HT1080 (cell line): ENCODE measurements at regions not wholly inside any gene's neighbourhood (a gene's known extent, or its start where the extent isn't known, plus 50 kb on each side); places are given as distances from the start of the nearest gene placed in this dataset.
A peak's percentile ranks its signal among the peaks of the same experiment; 100 is the strongest.
"Not testable (repeated sequence)": the region's sequence is repeated elsewhere in the genome, so short reads cannot be mapped to it uniquely, and the experiment has no call there.

Experiments
- DNase-seq: peaks from one replicate; pipeline ENCODE4 v3.0.0-alpha.2; 2015; ENCODE audit warnings: low read depth

GRCh38 chr19:30228835-30229524 lies 143.2 kb upstream of the ZNF536 start:
- no peak for DNase-seq

DNA sequence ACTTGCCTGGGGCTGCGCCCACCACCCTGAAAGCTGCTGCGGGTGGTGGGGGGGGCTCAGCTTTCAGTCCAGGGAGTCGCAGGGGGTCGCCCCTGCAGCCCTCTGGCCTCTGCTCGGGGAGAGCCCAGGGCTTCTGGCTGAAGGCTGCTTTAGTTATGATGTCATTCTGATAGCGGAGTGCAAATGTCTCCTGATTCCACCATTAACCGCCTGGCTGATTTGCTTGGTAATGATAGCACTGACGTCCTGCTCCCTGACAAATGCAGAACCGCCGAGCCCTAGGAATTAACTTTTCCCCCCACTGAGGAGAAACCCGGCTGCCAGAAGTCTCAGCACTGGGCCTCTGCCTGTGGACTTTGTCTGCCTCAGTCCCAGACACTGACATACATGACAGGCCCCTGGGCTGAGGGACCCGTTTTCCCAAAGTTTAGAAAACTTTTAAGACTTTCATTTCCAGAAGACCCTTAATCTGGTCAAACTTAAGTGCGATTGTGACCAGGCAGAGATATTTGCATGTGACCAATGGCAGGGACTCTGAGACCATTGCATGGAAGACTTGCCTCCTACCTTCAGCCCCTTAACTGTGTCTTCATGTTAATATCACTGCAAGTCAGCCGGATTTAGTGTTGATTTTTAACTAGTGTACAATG lies 142.5 kb upstream of the ZNF536 start:
- DNase-seq, result no peak

DNA sequence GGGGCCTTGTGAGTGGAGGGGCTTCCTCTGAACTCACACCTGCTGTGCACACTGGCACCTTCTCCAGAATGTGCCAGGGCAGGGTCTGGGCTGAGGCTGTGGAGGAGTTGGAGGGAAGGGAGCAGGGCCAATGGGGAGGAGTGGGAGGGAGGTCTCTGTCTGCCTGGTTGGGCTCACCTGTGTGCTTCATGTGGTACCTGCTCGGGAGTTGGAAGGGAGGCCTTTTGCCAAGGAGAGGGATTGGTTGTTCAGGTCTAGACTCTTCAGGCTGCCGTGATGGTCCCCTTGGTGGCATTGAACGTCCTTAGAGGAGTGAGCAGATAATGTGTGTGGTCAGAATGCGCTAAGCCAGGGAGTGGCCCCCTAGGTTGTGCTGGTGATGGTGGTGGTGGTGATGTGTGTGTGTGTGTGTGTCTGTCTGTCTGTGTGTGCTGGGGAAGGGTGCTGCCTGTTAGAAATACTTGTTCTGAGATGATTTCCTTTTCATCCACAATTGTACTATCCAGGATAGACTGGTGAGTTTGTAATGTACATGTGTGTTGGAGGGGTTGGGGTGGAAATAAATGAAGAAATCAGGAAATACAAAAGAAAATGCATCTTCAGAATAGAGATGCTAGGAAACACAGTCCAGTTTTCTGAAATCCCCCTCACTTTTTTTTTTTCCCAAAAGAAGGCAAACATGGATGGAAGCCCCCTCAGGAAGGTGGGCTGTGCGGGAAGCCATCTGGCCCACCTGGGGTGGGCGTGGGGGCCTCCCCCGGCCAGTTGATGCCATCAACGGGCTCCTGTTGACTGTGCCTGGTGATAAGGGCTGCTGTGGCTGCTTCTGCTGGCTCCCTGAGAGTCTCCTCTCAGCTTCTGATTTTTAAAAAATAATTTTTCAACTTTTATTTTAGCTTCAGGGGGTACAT lies 140.5 kb upstream of the ZNF536 start:
- DNase-seq, result no peak

DNA sequence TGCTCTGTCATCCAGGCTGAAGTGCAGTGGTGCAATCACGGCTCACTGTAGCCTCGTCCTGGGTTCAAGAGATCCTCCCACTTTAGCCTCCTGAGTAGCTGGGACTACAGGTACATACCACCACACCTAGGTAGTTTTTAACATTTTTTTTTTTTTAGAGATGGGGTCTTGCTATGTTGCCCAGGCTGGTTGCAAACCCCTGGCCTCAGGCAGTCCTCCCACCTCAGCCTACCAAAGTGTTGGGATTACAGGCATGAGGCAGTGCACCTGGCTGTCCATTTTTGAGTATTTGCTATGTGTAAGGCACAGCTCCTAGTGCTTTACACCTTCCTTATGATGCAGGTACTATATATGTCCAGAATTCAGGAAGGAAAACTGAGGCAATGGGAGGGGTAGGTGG lies 138.8 kb upstream of the ZNF536 start:
- DNase-seq, result no peak

DNA sequence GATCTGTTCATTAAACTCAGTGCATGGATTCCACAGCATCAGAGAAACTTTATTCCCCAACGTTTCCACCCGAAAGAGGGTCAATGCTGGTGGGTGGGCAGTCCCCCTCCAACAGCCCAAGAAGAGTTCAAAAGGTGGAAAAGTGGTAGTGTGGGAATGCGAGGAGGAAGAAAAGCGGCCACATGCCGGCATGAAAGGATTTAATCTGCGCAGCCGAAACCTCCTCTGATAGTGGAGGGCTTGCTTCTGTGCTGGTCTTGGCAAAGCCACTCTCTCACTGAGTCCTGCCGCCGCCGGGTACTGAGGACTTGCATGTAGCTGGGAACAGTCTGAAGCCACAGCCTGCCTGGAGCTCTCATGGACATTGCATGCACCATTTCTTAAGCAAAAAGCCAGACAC lies 136.2 kb upstream of the ZNF536 start:
- no peak for DNase-seq

DNA sequence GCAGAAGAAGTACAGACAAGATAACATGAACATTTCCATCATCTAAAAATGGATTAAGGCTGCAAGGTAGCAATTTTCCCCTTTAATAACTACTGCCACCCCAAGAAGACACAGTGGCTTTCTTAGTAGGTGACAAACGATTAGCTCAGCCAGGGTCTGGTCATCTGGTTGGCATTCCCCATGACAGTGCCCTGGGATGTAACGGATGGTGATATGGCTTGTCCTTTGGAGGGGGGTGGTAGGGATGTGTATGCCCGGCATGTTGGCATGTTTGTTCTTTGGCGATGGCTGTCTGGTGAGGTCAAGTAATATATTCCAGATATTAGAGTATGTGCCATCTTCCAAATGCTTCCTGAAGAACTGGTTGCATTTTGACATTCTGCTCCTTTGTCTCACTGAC lies 135.6 kb upstream of the ZNF536 start:
- DNase-seq, result no peak

- no peak for DNase-seq
Measured at GRCh38 chr19:30237140-30237539, 135.0 kb upstream of the ZNF536 start.

DNA sequence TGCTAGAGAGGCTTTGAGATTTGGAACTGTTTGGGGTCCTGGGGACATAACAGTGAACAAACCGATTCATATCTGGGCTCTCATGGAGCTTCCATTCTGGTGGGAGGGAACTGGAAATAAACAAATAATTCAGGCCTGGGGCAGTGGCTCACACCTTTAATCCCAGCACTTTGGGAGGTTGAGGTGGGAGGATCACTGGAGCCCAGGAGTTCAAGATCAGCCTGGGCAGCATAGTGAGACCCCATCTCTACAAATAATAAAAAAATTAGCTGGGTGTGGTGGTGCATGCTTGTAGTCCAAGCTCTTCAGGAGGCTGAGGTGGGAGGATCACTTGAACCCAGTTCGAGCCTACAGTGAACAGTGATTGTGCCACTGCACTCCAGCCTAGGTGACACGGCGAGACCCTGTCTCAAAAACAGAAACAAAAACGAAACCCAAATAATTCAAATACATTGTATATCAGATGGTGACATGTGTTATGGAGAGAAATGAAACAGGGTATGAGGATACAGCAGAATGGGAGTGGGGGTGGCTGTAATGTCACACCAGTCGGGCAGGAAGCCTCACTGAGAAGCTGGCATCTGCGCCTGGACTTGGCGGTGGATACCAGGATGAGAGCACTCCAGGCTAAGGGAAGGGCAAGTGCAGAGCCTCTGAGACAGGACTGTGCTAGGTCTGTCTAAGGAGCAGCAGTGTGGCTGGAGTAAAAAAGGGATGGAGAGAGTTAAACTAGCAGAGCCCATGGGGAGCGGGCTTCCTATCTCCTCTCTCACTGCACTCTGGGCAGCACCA lies 131.1 kb upstream of the ZNF536 start:
- no peak for DNase-seq

- DNase-seq, result no peak
Measured at GRCh38 chr19:30244533-30244932, 127.7 kb upstream of the ZNF536 start.

DNA sequence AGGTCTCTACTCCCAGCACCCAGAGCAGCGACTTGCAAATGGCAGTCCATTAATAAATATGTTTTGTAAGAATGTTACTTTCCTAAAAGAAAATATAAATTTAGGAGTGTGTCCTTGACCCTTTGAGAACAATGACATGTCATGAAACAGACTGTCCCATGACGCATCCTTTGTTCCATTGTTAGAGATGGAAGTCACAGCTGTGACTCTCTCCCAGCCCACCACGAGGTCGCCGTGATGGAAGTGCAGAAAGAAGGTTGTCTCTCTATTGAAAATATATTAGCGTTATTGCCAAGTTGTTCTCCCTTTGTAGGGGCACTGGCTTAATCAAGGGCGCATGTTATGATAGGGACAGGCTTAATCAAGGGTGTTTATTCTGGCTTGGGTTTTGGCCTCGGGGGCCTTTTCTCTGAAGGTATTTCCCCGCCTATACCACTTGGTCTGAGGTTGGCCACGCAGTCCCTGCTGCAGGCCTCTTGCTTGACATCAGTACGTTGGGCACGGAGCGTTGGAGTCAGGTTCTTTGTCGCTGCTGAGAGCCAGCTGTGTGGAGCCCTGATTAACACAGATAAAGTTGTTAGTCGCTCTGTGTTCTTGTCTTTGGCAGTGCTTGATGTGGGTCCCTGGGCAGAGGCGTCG lies 126.7 kb upstream of the ZNF536 start:
- DNase-seq, result no peak

DNA sequence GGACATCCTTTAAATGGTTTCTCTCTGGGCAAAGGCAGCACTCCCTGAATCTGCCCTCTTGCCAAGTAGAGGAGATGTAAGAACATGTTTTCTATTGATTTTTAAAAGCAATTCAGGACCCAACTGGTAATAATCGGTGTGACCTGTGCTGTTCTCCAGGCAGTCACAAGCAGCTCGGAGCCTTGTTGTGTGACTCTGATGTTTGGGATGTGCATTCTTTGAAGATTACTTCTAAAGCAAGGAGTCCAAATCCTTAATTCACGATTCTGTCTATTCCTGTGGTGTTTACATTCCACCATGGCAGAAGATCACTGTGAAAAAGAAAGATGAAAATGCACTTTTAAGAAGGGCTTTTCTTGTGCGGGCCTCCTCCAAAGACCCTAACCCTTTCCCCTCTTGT lies 122.3 kb upstream of the ZNF536 start:
- DNase-seq, result no peak

DNA sequence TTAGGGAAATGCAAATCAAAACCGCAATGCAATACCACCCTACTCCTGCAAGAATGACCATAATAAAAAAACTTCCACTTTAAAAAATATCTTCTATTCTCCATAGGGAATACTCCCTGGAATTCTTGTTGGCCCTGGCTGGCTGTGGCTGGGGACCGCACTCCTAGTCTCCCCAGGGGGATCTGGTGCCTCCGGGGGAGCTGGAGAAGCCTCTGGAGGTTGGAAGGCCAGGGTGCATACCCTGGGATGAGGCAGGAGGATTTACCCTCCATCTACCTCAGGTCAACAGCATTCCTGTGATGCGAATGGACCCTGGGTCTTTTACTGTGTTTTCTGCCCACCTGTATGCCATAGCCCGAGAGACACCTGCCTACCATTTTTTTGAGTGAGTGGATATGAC lies 120.0 kb upstream of the ZNF536 start:
- no peak for DNase-seq

- peak; percentile 45 for DNase-seq
Measured at GRCh38 chr19:30253581-30253996, 118.6 kb upstream of the ZNF536 start.

- DNase-seq, result no peak
Measured at GRCh38 chr19:30254158-30254557, 118.0 kb upstream of the ZNF536 start.

DNA sequence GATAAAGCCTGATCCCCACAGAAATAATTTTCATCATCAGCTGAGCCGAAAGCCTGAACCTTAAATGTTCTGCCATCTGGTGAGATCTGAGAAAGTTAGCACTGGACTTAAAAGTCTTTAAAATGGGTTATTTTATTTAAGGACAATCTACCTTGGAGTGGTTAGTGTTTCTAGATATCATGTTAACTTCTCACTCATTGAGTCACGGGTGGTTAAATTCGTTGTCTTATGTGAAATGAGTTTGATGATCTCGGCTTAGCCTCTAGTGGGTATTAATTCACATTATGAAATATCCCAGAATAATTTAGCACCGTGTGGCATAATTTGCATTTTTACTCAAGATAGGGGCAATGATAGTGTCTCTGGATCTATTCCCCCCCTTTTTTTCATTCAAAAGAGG lies 117.4 kb upstream of the ZNF536 start:
- no peak for DNase-seq

DNA sequence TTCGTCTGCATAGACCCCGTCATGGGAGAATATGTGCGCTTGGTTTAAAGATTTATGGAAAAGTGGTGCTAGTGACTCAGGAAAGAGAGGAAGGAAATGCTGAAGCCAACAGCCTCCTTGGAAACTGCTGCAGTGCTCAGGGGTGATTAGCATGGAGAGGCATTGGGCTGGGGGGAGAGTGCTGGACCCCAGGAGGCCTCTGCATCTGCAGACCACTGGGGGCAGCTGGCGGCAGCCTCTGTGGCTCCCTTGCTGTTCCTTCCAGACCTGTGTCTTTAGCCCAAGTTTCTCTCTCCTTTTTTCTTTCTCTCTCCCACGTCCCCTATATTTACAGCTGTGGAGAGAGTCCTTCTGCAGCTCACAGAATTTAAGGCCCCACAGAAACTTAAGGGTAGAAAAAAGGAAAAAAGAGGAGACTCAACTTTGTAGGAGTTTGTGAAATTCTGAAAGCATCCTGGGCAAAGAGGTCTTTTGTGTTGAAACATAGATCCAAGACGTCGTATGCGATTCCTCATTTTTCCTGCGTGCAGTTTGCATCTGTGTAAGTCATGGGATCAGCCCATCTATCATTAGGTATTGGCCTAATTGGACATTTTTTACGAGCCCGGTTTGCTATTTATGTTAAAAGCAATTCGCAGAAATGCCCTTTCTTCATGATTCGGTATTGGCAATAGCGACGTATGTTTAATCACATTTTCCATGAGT lies 116.2 kb upstream of the ZNF536 start:
- DNase-seq, result no peak

- DNase-seq, result no peak
Measured at GRCh38 chr19:30256496-30256850, 115.7 kb upstream of the ZNF536 start.

DNA sequence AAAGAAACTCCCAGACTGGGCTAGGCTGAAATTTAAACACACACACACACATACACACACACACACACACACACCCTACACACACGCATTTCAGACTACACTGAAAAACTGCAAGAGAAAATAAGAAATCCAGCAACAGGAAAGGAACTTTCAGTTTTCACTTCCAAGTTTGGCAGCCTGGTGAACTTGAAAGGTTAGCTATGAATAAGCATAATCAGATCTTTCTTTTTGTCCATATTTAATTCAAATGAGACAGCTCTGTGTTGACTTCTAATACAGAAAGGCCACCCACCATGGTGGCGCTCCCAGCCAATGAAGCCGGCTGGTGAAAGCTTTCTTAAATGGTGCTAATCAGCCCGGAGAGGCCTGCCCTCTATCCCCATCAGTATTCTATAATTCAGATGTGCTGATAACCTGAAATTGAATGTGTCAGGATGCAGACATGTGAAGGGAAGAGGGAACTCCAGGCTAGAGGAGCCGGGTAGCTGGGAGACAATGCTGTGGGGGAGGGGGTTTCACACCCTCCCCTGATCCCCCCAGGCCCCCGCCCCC lies 108.3 kb upstream of the ZNF536 start:
- no peak for DNase-seq

GRCh38 chr19:30265918-30266317 lies 106.3 kb upstream of the ZNF536 start:
- DNase-seq, result not testable (repeated sequence)

- no peak for DNase-seq
Measured at GRCh38 chr19:30266687-30267086, 105.5 kb upstream of the ZNF536 start.
